ENCODE measurements at regions not wholly inside any gene's neighbourhood (a gene's known extent, or its start where the extent isn't known, plus 50 kb on each side); places are given as distances from the start of the nearest gene placed in this dataset.

GRCh38 chr1:216812966-216813365, 89.7 kb upstream of the ESRRG start:
- TF ChIP-seq CTCF (conservative IDR thresholded peaks at IDR 0.05 in 1 of 2, IDR thresholded peaks at IDR 0.05 in 1 of 2; ENCODE audit: low read depth in 1 of 2, low read length in 2 of 2) (no peak), EZH2 (IDR thresholded peaks at IDR 0.05; ENCODE audit: low read length, missing control alignments) (no peak)

Data from fibroblast of lung (primary cell).